ENCODE measurements at regions not wholly inside any gene's neighbourhood (a gene's known extent, or its start where the extent isn't known, plus 50 kb on each side); places are given as distances from the start of the nearest gene placed in this dataset.

DNA sequence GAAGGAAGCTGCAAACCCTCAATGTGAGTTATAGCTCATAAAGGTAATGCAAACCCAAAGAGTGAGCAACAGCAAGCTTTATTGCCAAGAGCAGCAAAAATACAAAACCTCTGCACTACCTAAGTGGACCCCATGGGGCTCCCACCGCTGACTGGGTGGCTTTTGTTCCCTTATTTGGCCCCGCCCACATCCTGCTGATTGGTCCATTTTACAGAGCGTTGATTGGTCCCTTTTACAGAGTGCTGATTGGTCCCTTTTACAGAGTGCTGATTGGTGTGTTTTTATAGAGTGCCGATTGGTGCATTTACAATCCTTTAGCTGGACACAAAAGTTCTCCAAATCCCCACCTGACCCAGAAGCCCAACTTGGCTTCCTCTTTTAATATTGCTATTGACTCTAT is 154.5 kb upstream of the NSMCE3 start:
- no peak for DNase-seq (ENCODE audit: low spot score)

GRCh38 chr15:29422606-29423005 is 153.0 kb upstream of the NSMCE3 start:
- DNase-seq (ENCODE audit: low spot score), result no peak

DNA sequence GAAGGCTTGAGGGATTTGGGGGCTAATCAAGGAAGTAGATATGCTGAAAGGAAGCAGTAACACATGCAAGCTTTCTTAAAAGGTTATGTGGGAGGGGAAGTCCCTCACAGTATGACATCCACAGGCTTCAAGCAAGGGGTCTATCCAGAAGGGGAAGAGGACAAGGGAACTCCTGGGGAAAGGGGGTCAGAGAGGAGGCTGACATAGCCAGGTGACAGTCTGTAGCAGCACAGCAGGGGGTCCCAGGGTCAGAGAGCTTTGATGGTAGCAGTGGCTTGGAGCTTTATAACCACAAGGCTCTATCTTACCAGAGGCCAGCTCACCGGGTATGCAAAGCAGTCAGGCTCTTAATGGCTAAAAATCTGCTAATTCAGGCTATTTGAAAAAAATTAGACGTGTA is 150.6 kb upstream of the NSMCE3 start:
- DNase-seq (ENCODE audit: low spot score), result no peak

GRCh38 chr15:29418931-29419330 is 149.3 kb upstream of the NSMCE3 start:
- DNase-seq (ENCODE audit: low spot score), result no peak

GRCh38 chr15:29418178-29418577 is 148.6 kb upstream of the NSMCE3 start:
- no peak for DNase-seq (ENCODE audit: low spot score)

DNA sequence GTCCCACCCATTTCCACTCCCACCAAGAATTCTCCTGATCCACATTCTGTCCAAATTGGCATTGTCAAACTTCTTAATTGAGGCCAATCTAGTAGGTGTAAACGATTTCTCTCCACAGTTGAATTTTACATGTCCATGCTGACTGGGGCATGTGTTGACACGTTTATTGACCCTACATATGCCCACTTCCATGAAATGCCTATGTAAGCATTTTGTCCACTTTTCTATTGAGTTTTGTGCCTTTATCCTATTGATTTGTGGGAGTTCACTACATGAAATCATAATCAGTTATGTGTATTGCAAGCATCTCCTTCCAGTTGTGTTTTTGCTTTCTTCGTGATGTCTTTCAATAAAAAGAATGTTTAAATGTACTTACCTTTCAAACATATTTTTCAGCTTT is 141.7 kb upstream of the NSMCE3 start:
- DNase-seq (ENCODE audit: low spot score), result no peak

- DNase-seq (ENCODE audit: low spot score), result no peak
Observed at GRCh38 chr15:29410338-29410737, 140.7 kb upstream of the NSMCE3 start.

- DNase-seq (ENCODE audit: low spot score), result no peak
Observed at GRCh38 chr15:29409890-29410289, 140.3 kb upstream of the NSMCE3 start.

DNA sequence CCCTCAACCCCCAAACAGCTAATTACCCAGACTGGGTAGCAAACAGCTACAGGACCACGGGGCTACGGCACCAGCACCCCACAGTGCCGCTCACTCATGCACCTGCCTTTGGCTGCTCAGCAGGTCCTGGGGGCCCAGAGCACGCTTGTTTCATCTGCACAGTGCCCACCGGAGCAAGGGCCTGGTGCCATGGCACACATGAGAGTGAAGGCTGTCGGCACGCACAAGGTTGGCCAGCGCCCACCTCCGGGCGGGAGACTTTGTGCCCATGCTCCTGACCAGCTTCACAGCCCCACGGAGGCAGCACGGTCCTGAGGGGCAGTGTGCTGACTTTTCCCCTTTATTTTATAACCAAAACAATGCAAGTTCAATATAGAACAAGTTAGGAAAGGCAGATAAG is 135.9 kb upstream of the NSMCE3 start:
- DNase-seq (ENCODE audit: low spot score), result no peak

DNA sequence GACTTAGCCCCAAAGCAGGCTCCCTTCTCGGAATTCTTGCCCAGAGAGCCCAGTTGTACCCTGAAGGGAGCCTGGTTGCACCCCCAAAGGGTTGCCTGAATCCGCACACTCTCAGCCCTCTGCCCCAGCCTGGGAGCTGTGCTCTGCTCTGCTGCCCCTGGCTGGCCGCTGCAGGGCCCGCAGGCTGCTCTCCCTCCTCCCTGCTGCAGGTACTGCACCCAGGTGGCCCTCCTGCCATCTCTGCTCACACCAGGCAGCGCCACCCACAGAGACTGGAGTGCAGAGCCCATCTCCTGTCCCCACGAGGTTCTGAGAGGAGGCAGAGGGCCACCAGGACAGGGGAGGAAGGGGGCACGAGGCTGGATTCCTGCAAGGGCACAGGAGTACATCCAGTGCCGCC is 134.2 kb upstream of the NSMCE3 start:
- DNase-seq (ENCODE audit: low spot score), result peak; percentile 14

GRCh38 chr15:29401644-29402043 is 132.0 kb upstream of the NSMCE3 start:
- DNase-seq (ENCODE audit: low spot score), result no peak

DNA sequence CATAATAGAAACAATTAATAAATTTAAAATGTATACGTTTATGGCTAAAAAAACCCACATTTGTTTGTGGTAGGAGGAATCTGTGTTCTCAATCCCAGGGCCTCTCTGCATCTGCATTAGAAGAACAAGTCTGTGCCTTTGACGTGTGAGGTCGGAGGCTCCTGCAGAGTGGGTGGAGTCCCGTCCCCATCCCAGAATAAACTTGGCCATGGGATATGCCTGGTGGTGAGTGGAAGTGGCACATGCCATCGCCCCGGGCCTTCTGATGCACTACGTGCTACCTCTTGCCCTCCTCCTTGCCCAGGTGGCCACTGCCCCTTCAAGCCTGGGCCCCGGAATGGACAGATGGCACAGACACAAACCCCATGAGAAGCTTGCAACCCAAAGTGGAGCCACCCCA is 131.1 kb upstream of the NSMCE3 start:
- DNase-seq (ENCODE audit: low spot score), result no peak

GRCh38 chr15:29398907-29399306 is 129.3 kb upstream of the NSMCE3 start:
- DNase-seq (ENCODE audit: low spot score), result no peak

GRCh38 chr15:29396176-29396811 is 126.7 kb upstream of the NSMCE3 start:
- no peak for DNase-seq (ENCODE audit: low spot score)

DNA sequence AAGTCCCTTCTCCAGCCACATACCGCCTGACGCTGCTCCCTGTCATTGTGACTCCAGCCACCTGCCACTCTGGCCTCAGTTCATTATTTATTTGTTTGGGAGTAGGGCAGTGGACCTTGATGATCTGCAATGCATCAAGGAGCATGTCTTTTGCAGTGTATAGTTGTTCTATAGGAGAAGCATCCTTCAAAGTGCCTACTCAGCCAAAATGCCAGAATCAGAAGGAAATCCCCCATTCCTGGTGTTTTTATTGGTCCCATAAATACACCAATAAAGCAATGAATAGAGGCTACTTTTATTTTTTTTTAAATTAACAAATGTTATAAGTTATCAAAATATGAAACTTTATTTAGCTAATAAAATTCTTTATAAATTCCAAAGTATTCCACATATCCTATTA is 123.8 kb upstream of the NSMCE3 start:
- no peak for DNase-seq (ENCODE audit: low spot score)

- no peak for DNase-seq (ENCODE audit: low spot score)
Observed at GRCh38 chr15:29392358-29392757, 122.7 kb upstream of the NSMCE3 start.

DNA sequence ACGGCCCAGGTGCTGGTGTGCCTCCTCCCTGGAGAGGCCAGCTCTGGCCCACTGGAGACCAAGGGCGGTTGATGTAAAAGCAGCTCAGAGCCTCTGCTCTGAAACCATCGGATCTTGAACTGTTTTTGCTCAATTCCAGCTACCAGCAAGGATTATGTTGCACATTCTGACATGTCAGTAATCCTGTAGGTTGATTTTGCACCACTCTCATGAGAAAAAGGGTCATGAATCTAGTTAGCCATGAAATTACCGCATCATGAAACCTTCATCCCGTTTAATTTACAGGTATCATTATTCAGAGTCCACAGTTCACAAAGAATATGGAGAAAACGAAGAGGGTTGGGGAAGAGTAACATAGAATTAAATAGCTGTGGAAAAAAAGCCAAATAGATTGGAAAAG is 120.4 kb upstream of the NSMCE3 start:
- no peak for DNase-seq (ENCODE audit: low spot score)

DNA sequence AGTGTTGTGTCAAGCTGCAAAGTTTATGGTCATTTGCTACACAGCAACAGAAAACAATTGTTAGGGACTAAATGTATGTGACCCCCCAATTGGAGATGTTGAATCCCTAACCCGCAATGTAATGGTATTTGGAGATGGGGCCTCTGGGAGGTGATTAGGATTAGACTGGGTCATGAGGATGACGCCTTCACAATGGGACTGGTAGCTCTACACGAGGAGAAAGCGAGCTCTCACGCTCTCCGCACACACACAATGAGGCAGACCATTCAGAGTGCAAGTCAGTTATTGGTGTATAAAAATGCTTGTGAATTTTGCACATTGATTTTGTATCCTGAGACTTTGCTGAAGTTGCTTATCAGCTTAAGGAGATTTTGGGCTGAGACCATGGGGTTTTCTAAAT is 116.9 kb upstream of the NSMCE3 start:
- no peak for DNase-seq (ENCODE audit: low spot score)

DNA sequence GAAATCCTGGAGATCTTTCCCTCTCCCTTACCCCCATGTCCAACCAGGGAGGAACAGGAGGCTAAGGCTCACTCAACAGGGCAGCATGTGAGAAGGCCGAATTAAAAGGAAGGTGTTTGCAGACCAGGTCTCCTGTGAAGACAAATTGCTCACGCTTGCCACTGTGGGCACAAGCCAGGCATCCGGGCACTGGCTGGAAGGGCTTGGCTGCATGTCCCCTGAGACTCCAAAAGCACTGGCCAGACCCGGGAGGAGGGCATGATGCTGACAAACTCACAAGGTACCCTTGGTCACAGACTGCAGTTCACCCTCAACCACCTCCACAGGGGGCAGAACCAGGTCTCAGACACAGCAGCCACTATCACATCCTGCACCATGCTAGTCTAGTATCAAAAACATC is 113.7 kb upstream of the NSMCE3 start:
- DNase-seq (ENCODE audit: low spot score), result no peak

- DNase-seq (ENCODE audit: low spot score), result no peak
Observed at GRCh38 chr15:29382862-29383261, 113.2 kb upstream of the NSMCE3 start.

- DNase-seq (ENCODE audit: low spot score), result no peak
Observed at GRCh38 chr15:29380466-29380865, 110.8 kb upstream of the NSMCE3 start.

GRCh38 chr15:29379647-29380046 is 110.0 kb upstream of the NSMCE3 start:
- no peak for DNase-seq (ENCODE audit: low spot score)

DNA sequence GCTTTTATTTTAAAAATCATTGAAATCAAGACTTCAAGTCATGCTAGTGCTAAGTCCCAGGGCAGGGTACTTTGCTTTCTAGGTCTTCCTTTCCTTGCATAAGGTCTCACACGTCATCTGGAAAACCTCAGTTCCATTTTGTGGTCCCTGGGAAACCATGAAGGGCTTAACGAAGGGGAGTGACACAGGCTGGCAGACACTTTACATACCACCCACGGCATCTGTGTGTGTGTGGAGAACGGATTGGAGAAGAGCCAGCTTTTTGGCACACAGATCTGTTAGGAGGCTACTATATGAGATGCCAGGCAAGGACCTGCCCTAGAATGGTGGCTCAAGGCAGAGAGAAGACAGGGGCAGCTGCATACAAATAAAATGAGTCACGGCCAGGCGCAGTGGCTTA is 107.5 kb upstream of the NSMCE3 start:
- DNase-seq (ENCODE audit: low spot score), result no peak

DNA sequence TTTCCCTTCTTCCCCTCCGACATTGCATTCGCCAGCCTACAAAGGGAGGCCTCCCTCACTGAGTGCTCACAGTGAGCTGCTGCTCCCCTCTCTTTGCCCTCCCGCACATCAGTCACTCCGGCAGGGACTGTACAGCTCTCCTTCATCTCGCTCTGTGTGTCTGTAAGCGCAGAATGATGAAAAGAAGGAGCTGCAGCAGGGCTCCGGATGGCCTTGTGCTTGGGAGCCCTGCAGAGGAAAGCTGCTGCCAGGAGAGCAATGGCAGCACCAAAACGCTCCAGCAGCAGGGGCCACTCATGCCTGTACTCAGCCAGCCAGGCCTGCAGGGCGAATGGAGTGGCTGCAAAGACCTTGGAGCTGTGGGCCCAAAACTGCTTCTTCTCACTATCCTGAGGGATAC is 107.0 kb upstream of the NSMCE3 start:
- no peak for DNase-seq (ENCODE audit: low spot score)

DNA sequence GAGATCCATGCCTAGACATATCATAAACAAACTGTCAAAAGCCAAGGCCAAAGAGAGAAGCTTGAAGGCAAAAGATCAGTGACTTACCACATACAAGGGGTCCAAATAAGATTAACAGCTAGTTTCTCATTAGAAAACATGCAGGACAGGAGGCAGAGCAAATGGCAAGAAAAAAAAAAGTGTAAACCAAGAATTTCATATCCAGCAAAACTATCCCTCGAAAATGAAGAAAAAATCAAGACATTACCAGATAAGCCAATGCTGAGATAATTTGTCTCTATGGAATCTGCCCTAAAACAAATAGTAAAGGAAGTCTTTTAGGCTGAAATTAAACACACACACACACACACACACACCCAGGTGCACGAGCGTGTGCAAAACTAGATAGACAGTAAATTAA is 99.6 kb upstream of the NSMCE3 start:
- DNase-seq (ENCODE audit: low spot score), result no peak

All from kidney tubule cell (primary cell).